Stimulated activated CD4-positive, alpha-beta T cell treated with anti-CD3 and anti-CD28 coated beads, Interleukin-1b, Interleukin-23, amount 100 ng/mL, for 24 hours (primary cell): ENCODE measurements at regions not wholly inside any gene's neighbourhood (a gene's known extent, or its start where the extent isn't known, plus 50 kb on each side); places are given as distances from the start of the nearest gene placed in this dataset.
"Not testable (repeated sequence)": the region's sequence is repeated elsewhere in the genome, so short reads cannot be mapped to it uniquely, and the experiment has no call there.

ENCODE experiments used
- DNase-seq, 4 experiments: peaks; one replicate each; pipeline ENCODE4 v3.0.0-alpha.2; 2020; ENCODE audit warnings: low read depth in 4 of 4, low spot score in 1 of 4

GRCh38 chr2:240369335-240369734 is 66.1 kb upstream of the GPC1 start:
- DNase-seq = no peak

DNA sequence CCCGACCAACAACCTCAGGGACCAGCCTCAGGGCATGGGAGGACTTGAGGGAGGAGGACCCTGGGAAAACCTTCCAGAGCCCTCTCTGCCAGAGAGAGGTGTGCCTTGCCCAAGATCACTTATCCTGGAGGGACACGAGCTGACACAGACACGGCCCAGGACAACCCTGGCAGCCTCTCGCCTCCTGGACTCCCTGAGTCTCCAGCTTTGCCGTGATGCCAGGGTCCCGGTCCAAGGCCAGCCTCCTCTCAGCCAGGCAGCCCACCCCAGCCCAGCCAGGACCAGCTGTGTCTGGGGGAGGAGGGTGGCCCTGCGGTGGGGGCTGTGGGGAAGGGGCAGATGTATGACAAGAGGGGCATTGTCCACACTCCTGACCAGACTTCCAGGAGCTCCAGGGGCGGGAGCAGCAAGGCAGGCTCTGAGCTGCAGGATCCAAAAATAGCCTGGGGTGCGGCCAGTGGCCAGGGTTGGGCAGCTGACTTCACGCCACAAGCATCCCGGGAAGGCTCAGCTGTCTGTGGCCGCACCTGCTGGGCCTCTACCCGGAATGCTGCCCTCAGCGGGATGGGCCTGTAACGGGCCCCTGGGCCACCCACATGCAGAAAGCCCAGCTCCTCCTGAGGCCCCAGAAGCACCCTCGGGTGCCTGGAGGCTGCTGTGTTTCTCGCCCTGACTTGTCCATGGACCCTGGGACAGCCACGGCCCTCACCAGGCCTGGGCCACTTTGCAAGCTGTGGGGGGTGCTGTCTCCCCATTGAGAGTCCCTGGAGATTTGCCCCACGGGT is 65.5 kb upstream of the GPC1 start:
- DNase-seq = no peak

DNA sequence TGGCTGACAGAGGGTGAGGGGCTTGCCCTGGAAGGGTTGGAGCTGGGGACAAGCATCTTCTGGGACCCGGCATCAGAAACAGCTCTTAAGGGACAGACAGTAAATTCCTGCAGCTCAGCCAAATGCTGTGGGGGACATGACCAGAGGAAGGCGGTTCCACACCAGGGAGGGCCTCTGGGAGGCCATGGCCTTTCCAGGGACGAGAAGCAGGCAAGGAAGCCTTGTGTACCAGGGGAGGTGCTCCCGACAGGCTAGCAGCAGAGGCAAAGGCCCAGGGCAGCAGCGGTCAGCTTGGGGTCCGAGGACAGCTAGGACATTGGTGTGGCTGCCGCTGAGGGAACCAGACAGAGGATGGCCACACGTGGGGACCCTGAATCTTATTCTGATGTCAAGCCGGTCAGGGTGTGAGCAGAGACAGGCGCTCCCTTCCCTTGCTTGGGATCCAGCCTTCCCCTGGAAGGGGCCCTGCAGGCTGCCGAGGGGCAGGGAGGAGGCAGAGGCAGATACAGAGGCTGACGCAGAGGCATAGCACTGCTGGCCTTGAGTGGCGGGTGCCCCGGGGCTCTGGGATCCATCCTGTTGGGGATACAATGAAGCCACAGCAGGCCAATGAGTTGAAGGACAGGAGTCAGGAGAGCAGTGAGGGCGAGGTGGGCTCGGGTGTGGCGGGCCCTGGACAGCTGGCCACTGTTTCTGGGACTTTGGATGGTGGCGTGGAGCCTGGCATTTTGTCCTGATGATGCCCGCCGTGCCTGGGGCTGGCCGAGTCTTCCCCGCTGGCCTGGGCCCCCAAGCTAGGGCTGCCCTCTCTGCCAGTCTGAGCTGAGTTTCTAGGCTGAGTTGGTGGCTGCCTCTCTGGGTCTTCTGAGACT is 64.1 kb upstream of the GPC1 start:
- DNase-seq = no peak

DNA sequence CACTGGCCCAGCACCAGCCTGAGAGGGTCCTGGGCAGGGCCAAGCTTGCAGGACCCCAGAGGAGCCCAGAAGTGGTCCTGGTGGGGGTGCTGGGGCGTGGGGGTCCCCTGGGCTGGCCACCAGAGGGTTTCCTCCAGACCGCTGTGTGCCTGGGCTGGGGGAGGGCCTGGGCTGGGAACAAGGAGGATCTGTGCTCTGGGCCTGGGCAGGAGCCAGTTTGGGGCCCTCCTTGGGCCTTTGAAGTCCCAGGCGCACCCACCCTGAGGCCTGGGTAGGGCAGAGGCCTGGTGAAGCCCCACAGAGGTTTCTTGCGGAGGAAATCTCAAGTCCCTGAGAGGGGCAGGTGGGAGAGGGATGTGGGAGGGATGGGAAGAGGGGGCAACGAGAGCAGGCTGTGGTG is 63.4 kb upstream of the GPC1 start:
- DNase-seq = no peak

DNA sequence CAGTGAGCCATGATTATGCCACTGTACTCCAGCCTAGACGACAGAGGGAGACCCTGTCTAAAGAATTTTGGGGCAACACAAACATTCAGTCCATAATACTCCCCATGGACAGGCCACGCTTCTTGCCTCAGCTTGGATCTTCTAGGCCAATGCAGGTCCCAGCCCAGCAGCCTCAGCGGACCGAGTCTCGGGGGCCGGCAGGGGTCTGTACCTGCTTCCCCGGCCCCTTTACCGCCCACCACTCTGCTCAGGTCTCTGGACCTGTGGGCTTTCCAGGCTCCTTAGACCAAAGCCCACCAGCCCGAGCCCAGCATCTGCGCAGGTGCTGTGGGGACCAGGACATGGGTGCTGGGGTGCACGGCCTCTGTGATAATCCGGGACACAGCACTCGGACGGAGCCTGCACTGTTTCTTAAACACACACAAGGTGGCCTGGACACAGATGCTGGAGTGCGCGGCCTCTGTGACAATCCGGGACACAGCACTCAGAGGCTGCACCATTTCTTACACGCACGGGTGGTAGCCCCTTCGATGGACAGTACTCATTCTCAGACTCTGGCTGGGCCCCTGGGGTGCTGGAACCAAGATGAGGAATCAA is 62.1 kb upstream of the GPC1 start:
- DNase-seq = no peak

DNA sequence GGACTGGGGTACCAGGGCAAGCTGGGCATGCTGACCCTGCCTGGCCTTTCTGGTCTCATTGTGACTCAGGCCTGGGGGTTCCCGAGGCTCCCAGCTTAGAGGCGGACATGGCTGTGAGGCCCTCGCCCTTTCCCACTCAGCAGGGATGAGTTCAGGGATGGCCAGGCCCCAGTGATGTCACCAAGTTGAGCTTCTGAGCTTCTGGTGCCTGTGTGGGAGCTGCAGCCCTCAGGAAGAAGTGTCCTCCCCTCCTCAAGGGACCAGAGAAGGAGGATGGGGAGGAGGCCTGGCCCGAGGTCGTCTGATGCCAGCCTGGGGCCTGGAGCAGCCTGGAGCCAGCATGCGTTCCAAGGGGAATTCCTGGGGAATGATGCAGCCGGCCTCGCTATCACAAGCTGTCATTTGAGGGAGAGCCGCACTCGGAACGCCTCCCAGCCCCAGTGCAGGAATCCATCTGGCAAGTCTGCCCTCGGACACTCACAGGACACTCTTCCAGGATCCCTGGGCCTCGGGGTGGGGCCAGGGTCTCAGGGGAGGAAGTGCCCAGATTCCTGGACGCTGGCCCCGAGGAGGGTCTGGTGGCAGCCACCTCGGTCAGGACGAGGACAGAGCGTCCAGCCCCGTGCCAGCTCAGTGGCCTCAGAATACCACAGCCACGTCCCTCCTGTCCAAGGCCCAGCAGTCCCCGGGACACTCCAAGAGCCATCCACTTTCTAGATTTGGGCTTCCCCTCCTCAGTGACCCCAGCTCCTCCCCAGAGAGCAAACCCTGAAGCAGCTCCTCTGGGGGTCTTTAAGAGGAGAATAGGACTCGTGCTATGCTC is 61.2 kb upstream of the GPC1 start:
- DNase-seq = no peak

GRCh38 chr2:240375024-240375645 is 60.3 kb upstream of the GPC1 start:
- DNase-seq = no peak

- no peak for DNase-seq
Observed at GRCh38 chr2:240376739-240377138, 58.7 kb upstream of the GPC1 start.

- no peak for DNase-seq
Observed at GRCh38 chr2:240377366-240377765, 58.1 kb upstream of the GPC1 start.

DNA sequence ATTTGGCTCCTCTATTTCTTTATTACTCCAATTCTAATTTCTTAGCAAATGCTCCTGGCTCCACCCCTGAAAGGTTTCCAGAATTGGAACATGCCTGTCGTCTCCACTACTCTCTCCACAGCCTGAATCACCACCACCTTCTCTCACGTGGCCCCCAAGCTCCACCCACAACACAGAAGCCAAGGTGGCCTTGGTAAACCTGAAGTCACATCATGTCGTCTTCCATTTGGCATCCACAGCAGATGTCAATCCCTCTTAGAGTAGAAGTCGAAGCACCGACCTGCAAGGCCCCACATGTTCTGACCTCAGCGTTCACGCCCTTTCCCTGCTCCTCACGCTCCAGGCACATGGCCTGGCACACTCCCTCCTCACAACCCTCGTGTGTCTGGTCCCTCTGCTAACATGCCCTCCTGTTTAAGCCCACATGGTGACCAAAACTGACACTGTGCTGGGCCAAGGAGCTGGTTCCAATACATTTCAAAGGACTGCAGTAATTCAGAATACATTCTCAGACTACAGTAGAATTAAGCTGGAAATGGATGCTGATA is 56.3 kb upstream of the GPC1 start:
- no peak for DNase-seq

DNA sequence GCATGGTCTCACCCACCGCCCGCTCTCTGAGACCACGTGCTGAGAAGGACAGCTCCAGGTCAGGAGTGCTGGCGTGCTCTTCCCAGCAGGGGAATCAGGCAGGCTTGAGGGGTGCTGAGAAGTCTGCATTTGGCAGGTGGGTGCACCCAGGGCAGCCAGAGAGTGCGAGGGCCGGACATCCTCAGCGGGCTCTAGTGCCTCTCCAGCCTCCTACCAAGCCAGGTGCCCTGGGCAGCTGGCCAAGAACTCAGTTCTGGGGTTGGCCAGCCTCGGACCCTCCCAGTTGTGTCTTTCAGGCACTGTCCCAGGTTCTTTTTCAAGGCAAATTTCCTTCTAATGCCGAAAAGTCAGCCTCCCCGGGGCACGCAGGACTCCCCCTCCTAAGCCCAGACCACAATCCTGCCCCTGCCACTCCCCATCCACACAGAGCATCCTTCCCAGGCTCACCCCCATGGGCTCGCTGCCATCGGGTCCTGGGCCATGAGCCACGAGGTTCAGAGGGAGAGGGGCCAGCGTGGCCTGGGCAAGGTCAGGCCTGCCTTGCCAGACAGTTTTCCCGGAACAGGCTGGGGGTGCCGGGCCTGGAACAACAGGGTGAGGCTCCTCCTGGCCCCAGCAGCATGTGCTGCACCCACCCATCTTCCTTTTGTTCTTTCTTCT is 52.2 kb upstream of the GPC1 start:
- DNase-seq = no peak

- no peak for DNase-seq
Observed at GRCh38 chr2:240383871-240384700, 51.4 kb upstream of the GPC1 start.

- no peak for DNase-seq
Observed at GRCh38 chr2:240384711-240385450, 50.6 kb upstream of the GPC1 start.

DNA sequence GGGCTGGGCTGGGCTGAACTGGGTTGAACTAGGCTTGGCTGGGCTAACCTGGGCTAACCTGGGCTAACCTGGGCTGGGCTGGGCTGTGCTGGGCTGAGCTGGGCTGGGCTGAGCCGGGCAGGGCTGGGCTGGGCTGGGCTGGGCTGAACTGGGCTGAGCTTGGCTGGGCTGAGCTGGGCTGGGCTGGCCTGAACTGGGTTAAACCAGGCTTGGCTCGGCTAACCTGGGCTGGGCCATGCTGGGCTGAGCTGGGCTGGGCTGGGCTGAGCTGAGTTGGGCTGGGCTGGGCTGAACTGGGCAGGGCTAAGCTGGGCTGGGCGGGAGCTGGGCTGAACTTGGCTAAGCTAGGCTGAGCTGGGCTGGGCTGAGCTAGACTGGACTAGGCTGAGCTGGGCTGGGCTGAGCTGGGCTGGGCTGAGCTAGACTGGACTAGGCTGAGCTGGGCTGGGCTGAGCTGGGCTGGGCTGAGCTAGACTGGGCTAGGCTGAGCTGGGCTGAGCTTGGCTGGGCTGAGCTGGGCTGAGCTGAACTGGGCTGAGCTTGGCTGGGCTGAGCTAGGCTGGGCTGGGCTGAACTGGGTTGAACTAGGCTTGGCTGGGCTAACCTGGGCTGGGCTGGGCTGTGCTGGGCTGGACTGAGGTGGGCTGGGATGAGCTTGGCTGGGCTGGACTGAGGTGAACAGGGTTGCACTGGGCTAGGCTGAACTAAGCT is 49.9 kb upstream of the GPC1 start:
- not testable (repeated sequence) for DNase-seq
